Kidney (tissue), 13 donors: ENCODE measurements at regions not wholly inside any gene's neighbourhood (a gene's known extent, or its start where the extent isn't known, plus 50 kb on each side); places are given as distances from the start of the nearest gene placed in this dataset.

ENCODE experiments used
- DNase-seq, 5 donors: peaks; one replicate each; pipeline ENCODE4 v3.0.0-alpha.2; 2013 to 2020
- FAIRE-seq: peaks from 2 replicates; lab custom pipeline; 2012; peaks lifted over from hg19 to GRCh38; lab: Jason Lieb, UNC
- H3K27ac ChIP-seq, 2 donors: one replicate each; pipeline ENCODE4 v1.7.0; 2013; ENCODE audit warnings: low read depth in 2 of 2, low read length in 2 of 2, inconsistent platforms in 1 of 2
- H3K27me3 ChIP-seq: one replicate; pipeline ENCODE4 v1.7.1; 2013; ENCODE audit warnings: low read length, inconsistent platforms; ENCODE audit not compliant: control insufficient read depth, insufficient read depth
- H3K36me3 ChIP-seq, 3 donors: one replicate each; pipeline versions ENCODE4 v1.7.0 to v1.7.1; 2013; ENCODE audit warnings: low read length in 3 of 3, control low read depth in 1 of 3, inconsistent platforms in 1 of 3; ENCODE audit not compliant: insufficient read depth in 3 of 3, control insufficient read depth in 2 of 3
- H3K4me1 ChIP-seq, 3 donors: one replicate each; pipeline versions ENCODE4 v1.7.0 to v1.7.1; 2013; ENCODE audit warnings: low read length in 3 of 3, inconsistent platforms in 1 of 3, low read depth in 1 of 3; ENCODE audit not compliant: control insufficient read depth in 2 of 3, insufficient read depth in 2 of 3
- H3K4me3 ChIP-seq, 3 donors: one replicate each; pipeline versions ENCODE4 v1.7.0 to v1.8.1; 2013; ENCODE audit warnings: low read length in 3 of 3, control low read depth in 1 of 3, inconsistent platforms in 1 of 3
- H3K9ac ChIP-seq, 3 donors: one replicate each; pipeline versions ENCODE4 v1.7.0 to v1.7.1; 2013; ENCODE audit warnings: low read length in 3 of 3, control low read depth in 1 of 3, inconsistent platforms in 1 of 3
- H3K9me3 ChIP-seq, 3 donors: one replicate each; pipeline versions ENCODE4 v1.7.0 to v1.7.1; 2013; ENCODE audit warnings: low read length in 3 of 3, control low read depth in 1 of 3, inconsistent platforms in 1 of 3; ENCODE audit not compliant: control insufficient read depth in 2 of 3, insufficient read depth in 1 of 3
- CTCF ChIP-seq: IDR thresholded peaks from 3 replicates; pipeline ENCODE4 v1.5.1; 2012; ENCODE audit warnings: mild to moderate bottlenecking, moderate library complexity, borderline replicate concordance; ENCODE audit not compliant: insufficient read depth; ENCODE audit errors: extremely low read depth
- intact Hi-C: fragments of 100-400 bp; cut with DNase I; formaldehyde crosslinking; loops from one replicate; pipeline ENCODE4 v1.11.1; 2022
- donor health status: control.
- donor health status: control.
- donor health status: control.
- donor health status: control.
- donor health status: control.
- donor health status: DM: yes; HTN: yes; CAD: no.
- donor health status: Normal renal cell carcinoma (clear cell type).

- FAIRE-seq, result no peak
- no peak for TF ChIP-seq CTCF
- no peak overlapping the region for H3K27ac ChIP-seq
- peaks cover 0 to 3% (median 0%) of the 10 kb centered on the region in 3 donors for H3K9me3 ChIP-seq
- H3K36me3 ChIP-seq, result no peaks in the 10 kb centered on the region
- DNase-seq, result no peak
- H3K4me1 ChIP-seq, result no peaks in the 10 kb centered on the region
- H3K27me3 ChIP-seq, result peaks cover 2% of the 10 kb centered on the region
- H3K4me3 ChIP-seq, result no peak overlapping the region
- no peak overlapping the region for H3K9ac ChIP-seq
- intact Hi-C loops, result no loop called here
Measured at GRCh38 chr2:241952816-241953215, 83.3 kb downstream of the RTP5 start.

- TF ChIP-seq CTCF, result no peak
- Histone ChIP-seq H3K27ac (no peak overlapping the region), H3K9ac (no peak overlapping the region), H3K36me3 (no peaks in the 10 kb centered on the region), H3K4me1 (no peaks in the 10 kb centered on the region), H3K9me3 (no peaks in the 10 kb centered on the region), H3K27me3 (peaks cover 2% of the 10 kb centered on the region), H3K4me3 (no peak overlapping the region)
- intact Hi-C loops, result no loop called here
- FAIRE-seq (no peak), DNase-seq (no peak)
Measured at GRCh38 chr2:241953324-241953928, 83.9 kb downstream of the RTP5 start.

- no peak overlapping the region for H3K9ac ChIP-seq
- H3K4me3 ChIP-seq, result no peak overlapping the region
- no peak overlapping the region for H3K27ac ChIP-seq
- intact Hi-C loops, result no loop called here
- no peak for TF ChIP-seq CTCF
- no peaks in the 10 kb centered on the region for H3K36me3 ChIP-seq
- DNase-seq (no peak), FAIRE-seq (no peak)
- H3K9me3 ChIP-seq, result no peaks in the 10 kb centered on the region
- H3K4me1 ChIP-seq, result no peaks in the 10 kb centered on the region
- no peaks in the 10 kb centered on the region for H3K27me3 ChIP-seq
Measured at GRCh38 chr2:241956521-241957110, 87.1 kb downstream of the RTP5 start.
